Gastrocnemius medialis (tissue), 4 donors: ENCODE measurements at regions not wholly inside any gene's neighbourhood (a gene's known extent, or its start where the extent isn't known, plus 50 kb on each side); places are given as distances from the start of the nearest gene placed in this dataset.

ENCODE experiments used
- CTCF ChIP-seq, 5 experiments: fragments of 450-650 bp in 3 of 5; fragments of 200-600 bp in 2 of 5; sonication (generic) in 2 of 5; IDR thresholded peaks in 4 of 5; conservative IDR thresholded peaks in 1 of 5; 1 replicate in 4 of 5; 2 replicates in 1 of 5; pipeline ENCODE4 v1.5.1; 2016 to 2019; ENCODE audit warnings: antibody characterized with exemption in 5 of 5, mild to moderate bottlenecking in 3 of 5, moderate library complexity in 3 of 5
- POLR2A ChIP-seq, 2 donors: fragments of 450-650 bp; IDR thresholded peaks; one replicate each; pipeline ENCODE4 v1.6.1; 2017; ENCODE audit warnings: antibody characterized with exemption in 2 of 2, mild to moderate bottlenecking in 2 of 2, moderate library complexity in 2 of 2

- TF ChIP-seq CTCF (IDR thresholded peaks at IDR 0.05 in 4 of 5, conservative IDR thresholded peaks at IDR 0.05 in 1 of 5) = no peak
- TF ChIP-seq POLR2A (IDR thresholded peaks at IDR 0.05) = no peak
These were observed 1350.5 kb downstream of the BRD1 start for GRCh38 chr22:48477031-48477721.
